NCI-H446 (cell line): ENCODE measurements at regions not wholly inside any gene's neighbourhood (a gene's known extent, or its start where the extent isn't known, plus 50 kb on each side); places are given as distances from the start of the nearest gene placed in this dataset.

Source experiments
- DNase-seq, 2 experiments: peaks; one replicate each; lab custom pipeline; 2025; lab: John Stamatoyannopoulos, UW

DNA sequence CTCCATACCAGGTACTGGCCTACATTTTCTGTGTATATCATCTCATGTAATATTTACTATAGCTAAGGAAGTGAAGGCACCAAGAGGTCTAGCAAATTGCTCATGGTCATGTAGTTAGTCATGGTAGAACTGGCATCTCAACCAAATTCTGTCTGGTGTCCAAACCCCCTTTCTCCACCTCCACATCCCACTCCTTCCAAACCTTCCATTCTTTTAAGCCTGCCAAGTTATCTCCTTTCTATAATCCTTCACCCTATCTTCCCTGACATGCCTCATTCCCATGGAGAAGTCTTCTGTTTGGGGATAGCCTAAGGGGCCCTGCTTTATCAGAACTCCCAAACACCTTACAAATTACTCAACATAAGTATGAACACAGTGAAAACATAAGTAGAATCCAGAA is 196.2 kb upstream of the HMGA2 start:
- no peak for DNase-seq

DNA sequence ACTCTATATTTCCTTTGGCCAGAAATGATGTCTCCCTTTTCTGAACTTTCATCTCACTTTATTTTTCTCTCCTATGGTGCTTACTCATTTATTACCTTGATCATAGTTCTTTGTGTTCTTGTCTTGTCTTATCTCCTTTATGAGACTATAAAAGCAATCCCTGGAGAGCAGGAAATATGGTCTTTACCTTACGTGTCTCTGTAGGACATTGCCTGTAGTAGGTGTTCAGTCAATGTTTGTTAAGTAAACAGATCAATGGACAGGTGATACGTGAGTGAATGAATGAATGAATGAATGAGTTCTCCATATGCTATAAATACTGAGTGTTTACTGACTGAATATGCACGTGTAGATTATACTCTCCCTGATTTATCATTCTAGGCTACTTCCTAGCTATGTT is 193.7 kb upstream of the HMGA2 start:
- DNase-seq: no peak

GRCh38 chr12:65631621-65632111 is 192.6 kb upstream of the HMGA2 start:
- no peak for DNase-seq

DNA sequence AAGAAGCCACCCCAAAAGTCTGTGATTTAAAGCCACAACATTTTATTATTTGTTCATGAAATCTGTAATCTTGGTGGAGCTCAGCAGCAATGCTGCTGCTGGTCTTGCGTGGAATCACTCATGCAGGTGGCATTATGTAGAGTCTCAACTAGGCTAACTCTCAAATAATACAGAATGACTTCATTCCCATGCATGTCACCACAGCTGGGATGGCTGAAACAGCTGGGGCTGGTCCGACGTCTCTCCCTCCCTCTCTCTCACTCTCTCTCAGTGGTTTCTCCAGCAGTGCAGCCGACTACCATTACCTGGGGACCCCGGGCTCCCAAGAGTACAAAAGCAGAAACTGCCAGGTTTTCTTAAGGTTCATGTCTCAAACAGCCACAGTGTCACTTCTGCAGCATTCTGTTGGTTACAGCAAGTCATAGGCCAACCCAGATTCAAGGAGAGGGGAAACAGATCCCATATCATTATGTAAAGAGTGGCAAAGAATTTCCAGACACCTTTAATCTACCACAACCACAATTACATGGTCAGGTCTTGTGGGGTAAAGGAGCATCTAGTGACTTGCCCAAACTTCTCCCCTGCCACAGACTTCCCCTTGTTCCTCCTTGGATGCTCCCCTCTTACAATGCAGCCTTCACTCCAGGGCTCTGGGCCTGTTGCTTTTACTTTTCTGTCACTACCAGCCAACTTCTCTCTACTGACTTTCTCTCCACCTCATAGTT is 192.0 kb upstream of the HMGA2 start:
- no peak for DNase-seq

DNA sequence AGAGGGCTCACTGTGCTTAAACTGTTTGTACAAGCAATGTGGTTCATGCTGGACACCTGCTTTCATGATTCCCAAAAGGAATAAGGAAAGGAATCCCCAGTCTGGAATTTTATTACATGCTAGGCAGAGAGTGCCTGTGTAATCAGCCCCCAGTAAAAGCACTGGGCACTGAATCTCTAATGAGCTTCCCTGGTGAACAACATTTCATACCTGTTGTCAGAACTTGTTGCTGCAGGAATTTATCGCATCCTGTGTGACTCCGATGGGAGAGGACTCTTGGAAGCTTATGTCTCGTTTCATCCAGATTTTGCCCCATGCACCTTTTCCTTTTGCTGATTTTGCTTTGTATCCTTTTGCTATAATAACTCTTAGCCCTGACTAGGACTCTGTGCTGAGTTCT is 190.2 kb upstream of the HMGA2 start:
- DNase-seq: no peak

DNA sequence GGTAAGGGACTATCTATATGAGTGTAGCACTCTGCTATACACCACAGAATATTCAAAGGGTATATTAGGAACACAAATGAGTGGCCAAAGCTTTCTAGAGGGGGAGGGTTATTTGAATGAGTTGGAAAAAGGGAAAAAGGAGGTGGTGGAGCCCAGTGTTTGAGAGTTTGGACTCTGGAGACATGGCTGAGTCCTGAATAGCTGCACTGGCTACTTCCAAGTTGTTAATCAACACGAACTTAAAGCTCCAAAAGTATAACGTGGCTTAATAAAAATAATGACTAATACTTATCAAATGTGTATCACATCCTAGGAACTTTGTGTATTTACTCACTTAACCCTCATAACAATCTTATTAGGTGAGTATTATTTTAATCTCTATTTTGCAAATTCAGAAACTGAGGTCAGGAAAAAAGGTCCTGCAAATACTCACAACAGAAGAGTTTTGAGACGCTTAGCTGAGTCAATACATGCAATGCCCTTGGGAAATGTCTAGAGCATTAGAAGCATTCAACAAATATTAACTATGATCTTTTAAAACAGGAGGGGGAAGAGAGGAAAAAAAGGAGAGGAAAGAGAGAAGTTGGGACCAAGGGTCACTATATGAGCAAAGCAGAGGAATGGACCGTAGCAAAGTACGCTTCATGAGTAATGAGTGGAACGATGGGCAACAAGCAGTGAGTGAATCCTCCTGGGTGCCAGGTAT is 189.5 kb upstream of the HMGA2 start:
- no peak for DNase-seq

DNA sequence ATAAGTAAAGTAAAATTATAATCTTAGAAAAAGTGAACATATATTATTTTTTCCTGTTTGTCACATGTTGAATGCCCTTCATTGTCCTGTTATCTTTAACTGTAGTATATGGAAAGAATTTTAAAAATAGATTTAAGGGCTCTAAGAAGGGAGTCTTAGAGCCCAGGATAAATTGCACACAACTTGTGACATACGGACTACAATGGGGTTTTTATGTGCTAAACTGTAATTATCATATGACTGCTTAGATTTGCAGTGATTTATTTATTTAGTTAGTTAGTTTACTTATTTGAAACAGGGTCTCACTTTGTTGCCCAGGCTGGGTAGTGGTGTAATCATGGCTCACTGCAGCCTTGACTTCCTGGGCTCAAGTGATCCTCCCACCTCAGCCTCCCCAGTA is 187.8 kb upstream of the HMGA2 start:
- DNase-seq: no peak

- no peak for DNase-seq
These were observed 187.1 kb upstream of the HMGA2 start for GRCh38 chr12:65637150-65637549.

GRCh38 chr12:65637774-65638173 is 186.5 kb upstream of the HMGA2 start:
- DNase-seq: no peak

GRCh38 chr12:65638324-65638723 is 186.0 kb upstream of the HMGA2 start:
- DNase-seq: no peak

DNA sequence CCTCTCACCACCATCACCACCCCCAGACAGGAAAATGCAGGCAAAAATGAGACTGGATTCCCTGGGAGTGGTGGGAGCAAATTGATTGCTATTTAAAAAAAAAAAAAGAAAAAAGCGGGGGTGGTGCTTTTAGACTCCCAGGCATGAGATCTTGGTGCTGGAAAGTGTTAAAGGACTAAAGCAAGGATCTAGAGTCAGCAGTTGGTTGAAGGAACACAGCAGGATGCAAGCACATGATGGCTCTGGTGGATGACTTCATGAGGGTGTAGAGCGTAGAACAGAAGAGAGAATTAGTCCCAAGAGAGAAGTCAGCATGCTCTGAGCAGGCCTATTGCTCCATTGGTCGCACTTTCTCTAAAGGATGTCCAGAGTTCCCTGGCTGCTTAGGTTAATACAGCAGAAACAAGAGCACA is 183.8 kb upstream of the HMGA2 start:
- DNase-seq: no peak

GRCh38 chr12:65642061-65642661 is 182.1 kb upstream of the HMGA2 start:
- no peak for DNase-seq

GRCh38 chr12:65643171-65643570 is 181.1 kb upstream of the HMGA2 start:
- DNase-seq: no peak

DNA sequence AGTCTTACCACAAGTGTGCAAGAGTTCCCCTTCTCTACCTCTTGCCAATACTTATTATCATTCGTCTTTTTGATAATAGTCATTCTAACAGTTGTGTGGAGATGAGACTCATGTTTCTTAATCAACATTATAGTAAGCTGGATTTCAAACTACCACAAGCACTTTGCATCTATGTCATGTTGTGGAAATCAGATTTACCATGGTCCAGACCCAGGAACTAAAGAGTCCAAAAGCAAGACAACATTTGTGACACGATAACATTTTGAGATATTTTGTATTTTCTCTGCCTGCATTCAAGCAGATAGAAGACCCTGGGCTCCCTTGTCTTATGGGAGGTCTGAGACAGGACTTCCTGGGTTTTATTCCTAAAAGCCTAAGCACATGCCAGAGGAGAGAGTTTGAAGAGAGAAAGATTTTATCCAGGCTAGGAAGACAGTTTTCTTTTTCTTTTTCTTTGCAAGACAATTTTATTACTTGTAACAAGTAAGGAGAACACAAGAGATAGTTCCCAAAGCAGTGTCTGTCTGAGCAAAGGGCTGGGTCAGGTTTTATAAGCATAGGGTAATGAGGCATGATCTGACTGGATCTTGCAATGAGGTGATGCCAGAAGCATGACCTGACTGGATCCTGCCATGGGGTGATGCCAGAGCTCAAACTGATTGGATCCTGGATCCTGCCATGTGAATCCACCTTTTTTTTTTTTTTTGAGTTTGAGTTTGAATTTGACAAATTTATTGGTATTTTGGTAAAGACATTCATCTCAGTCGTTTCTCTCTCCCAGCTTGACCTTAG is 180.5 kb upstream of the HMGA2 start:
- DNase-seq: no peak

GRCh38 chr12:65646127-65646643 is 178.1 kb upstream of the HMGA2 start:
- DNase-seq: no peak

GRCh38 chr12:65647074-65647473 is 177.2 kb upstream of the HMGA2 start:
- no peak for DNase-seq

GRCh38 chr12:65648461-65648860 is 175.8 kb upstream of the HMGA2 start:
- DNase-seq: no peak

DNA sequence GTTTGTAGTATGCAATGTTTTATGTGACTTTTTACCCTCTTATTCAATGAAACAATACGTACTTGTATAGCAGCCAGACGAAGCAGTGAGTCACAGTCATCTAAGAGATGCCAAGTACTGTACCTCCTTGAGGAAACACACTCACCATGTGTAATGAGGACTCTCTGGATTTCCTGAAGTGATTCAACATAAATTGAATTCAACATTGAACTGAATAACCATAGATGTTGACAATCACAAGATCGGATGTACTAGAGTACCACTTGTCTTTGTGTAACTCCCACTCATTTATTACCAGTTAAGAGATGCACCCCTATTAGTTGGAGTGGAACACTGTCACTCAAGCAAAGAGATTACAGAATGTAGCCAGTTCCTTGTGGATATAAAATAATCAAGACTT is 175.2 kb upstream of the HMGA2 start:
- no peak for DNase-seq

DNA sequence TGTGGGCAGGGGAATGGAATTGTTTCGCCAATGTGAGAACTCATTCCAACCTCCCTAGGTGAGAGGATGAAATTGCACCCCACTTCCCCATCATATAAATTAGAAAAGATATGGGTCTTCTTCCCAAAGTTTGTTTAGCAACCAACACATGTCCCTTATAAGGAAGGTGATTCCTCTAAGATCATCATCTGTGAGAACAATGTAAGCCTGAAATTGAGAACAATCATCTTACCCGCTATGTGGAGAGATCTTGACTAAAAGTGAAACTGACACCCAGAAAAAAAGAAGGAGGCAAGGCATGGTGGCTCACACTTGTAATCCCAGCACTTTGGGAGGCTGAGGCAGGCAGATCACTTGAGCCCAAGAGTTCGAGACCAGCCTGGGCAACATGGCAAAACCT is 173.2 kb upstream of the HMGA2 start:
- DNase-seq: no peak

DNA sequence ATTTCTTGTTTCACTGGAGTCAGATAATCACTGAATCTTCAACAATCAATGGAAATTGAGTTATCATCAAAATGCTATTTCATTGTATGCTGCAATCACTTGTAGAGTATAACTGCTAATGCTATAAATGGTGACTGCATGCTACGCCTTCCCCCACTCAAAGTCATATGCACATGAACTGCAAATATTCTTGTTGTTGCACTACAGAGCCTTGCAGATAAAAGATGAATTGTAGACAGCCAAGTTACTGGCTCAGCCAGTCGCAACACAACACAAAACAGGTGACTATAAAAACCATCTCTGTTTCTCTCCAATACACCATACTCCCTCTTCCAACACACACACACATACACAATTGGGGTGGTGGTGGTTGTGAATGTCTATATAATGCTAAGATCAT is 171.0 kb upstream of the HMGA2 start:
- no peak for DNase-seq

DNA sequence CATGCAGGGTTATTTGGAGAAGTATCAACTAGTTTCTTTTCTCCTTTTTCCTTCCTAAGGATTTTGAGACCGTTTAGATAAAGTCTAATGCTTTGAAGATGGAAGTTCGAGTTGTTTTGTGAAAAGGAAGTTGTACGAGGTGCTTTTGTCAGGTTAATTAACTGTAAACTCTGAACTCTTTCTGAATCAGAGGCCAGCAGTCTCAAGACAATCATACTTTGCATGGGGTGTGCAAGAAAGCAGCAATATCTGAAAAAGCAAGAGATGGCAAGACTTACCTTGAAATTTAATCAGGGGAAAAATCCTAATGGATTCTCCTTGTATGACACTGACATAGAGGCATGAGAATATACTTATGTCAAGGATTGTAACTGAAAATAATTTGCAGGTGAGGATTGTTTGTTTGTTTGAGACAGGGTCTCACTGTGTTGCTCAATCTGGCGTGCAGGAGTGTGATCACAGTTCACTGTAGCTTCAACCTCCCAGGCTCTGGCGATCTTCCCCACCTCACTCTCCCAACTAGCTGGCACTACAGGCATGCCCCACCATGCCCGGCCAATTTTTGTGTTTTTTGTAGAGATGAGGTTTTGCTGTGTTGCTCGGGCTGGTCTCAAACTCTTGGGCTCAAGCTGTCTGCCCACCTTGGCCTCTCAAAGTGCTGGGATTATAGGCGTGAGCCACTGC is 170.2 kb upstream of the HMGA2 start:
- no peak for DNase-seq

DNA sequence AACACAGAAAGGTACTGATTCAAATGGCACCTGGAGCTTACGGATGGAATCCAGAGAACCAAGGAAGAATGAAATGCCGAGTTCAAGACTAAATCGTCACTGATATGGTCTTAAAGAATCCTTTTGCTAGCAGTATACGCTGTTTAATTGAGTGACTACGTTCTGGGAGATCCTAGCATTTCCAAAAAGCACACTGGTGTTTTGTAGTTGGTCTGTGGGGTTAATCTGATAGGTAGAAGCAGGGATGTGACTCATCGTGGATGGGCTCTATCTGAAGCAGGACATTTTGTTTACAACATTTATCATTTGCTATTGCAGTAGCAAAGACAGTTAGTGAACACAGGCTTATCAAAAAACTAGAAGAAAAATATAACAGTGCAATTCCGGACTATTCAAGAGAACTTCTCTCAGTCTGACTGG is 169.2 kb upstream of the HMGA2 start:
- no peak for DNase-seq
